HL-60 (cell line): ENCODE measurements at regions not wholly inside any gene's neighbourhood (a gene's known extent, or its start where the extent isn't known, plus 50 kb on each side); places are given as distances from the start of the nearest gene placed in this dataset.

ENCODE experiments used
- DNase-seq, 2 experiments: peaks; one replicate each; pipeline ENCODE4 v3.0.0-alpha.2; 2010 to 2020; ENCODE audit warnings: low read depth in 1 of 2, low spot score in 1 of 2
- H3K27ac ChIP-seq: fragments of 250-450 bp; sonication (Bioruptor Pico); replicated peaks from 2 replicates; pipeline ENCODE4 v1.5.1; 2020; ENCODE audit warnings: mild to moderate bottlenecking, moderate library complexity
- H3K27me3 ChIP-seq: fragments of 250-450 bp; sonication (Bioruptor Pico); 2 replicates; pipeline ENCODE4 v1.5.1; 2021; ENCODE audit warnings: mild to moderate bottlenecking, moderate library complexity; ENCODE audit not compliant: insufficient read depth, poor library complexity, severe bottlenecking
- H3K4me3 ChIP-seq: replicated peaks from 2 replicates; pipeline ENCODE4 v1.5.1; 2011; ENCODE audit warnings: mild to moderate bottlenecking, control low read depth, low read length; ENCODE audit not compliant: insufficient read depth
- CTCF ChIP-seq: IDR thresholded peaks from one replicate; pipeline ENCODE4 v1.5.1; 2011; ENCODE audit warnings: low read length, control low read depth, inconsistent platforms; ENCODE audit not compliant: insufficient read depth
- GABPA ChIP-seq: IDR thresholded peaks from 2 replicates; pipeline ENCODE4 v1.6.1; 2012; ENCODE audit warnings: low read depth
- POLR2AphosphoS5 ChIP-seq: IDR thresholded peaks from 2 replicates; pipeline ENCODE4 v1.6.1; 2012; ENCODE audit warnings: low read depth
- REST ChIP-seq: IDR thresholded peaks from 2 replicates; pipeline ENCODE4 v1.6.1; 2012; ENCODE audit warnings: low read depth; ENCODE audit not compliant: insufficient replicate concordance
- SPI1 ChIP-seq: IDR thresholded peaks from 2 replicates; pipeline ENCODE4 v1.6.1; 2012; ENCODE audit warnings: low read depth, mild to moderate bottlenecking, borderline replicate concordance

DNA sequence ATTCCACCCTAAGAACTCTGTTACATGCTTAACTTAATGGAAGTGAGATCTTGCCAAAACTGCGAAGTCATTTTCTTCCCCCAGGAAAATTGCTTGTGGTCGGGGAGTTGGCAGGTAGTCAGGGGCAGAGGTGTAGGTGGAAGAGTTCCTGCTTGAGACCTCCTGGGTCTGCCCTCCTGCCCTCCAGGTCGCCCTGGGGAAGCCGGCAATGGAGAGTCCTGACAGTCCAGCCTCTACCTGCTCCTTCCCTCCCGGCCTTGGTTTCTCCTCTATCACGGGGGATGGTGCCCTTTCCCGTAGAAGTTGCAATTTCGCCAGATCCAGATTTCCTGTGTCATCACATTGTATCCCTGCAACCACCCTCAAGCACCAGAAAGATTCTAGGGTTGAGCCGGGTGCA, 463.8 kb downstream of the MATN1 start:
- Histone ChIP-seq H3K27me3 (peaks cover 9% of the 10 kb centered on the region), H3K4me3 (no peak overlapping the region), H3K27ac (no peak overlapping the region)
- TF ChIP-seq SPI1 (no peak), REST (no peak), POLR2AphosphoS5 (no peak), GABPA (no peak), CTCF (no peak)
- no peak for DNase-seq

DNA sequence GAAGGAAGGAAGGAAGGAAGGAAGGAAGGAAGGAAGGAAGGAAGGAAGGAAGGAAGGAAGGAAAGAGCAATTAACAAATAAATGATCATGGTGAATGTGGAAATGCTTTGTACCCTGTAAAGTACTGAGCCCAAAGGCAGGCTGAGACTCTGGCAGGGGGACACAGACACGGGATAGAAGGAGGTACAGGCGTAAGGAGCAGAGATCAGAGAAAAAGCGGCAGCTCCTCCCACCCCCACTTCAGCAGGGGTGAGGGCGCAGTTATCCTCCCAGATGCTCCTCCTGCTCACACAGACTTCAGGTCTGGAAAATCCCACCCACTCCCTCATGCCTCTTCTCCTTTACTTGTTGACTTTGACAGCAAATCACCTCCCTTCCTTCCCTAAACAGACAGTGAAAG, 464.5 kb downstream of the MATN1 start:
- Histone ChIP-seq H3K27me3 (peaks cover 9% of the 10 kb centered on the region), H3K27ac (no peak overlapping the region), H3K4me3 (no peak overlapping the region)
- no peak for DNase-seq
- no peak for TF ChIP-seq CTCF
- no peak for TF ChIP-seq GABPA
- no peak for TF ChIP-seq SPI1
- no peak for TF ChIP-seq POLR2AphosphoS5
- no peak for TF ChIP-seq REST

GRCh38 chr1:30258471-30258870, 464.9 kb downstream of the MATN1 start:
- H3K27ac ChIP-seq = no peak overlapping the region
- TF ChIP-seq REST = no peak
- TF ChIP-seq SPI1 = no peak
- TF ChIP-seq CTCF = no peak
- no peak overlapping the region for H3K4me3 ChIP-seq
- DNase-seq = no peak
- peaks cover 9% of the 10 kb centered on the region for H3K27me3 ChIP-seq
